ENCODE measurements at regions not wholly inside any gene's neighbourhood (a gene's known extent, or its start where the extent isn't known, plus 50 kb on each side); places are given as distances from the start of the nearest gene placed in this dataset.

GRCh38 chr18:39743463-39743862 lies 2177.9 kb upstream of the CELF4 start:
- H3K4me3 Mint-ChIP-seq = no peak overlapping the region
- H3K9me3 Mint-ChIP-seq = peaks cover 6% of the 10 kb centered on the region
- H3K4me1 Mint-ChIP-seq = no peaks in the 10 kb centered on the region
- no peaks in the 10 kb centered on the region for H3K27me3 Mint-ChIP-seq
- no peak for DNase-seq (ENCODE audit: low spot score in 2 of 2)
- no peak for ATAC-seq (replicated peaks; ENCODE audit: extremely low read depth, poor library complexity, severe bottlenecking)
- H3K36me3 Mint-ChIP-seq (ENCODE audit: insufficient read depth) = peaks cover 3% of the 10 kb centered on the region
- H3K27ac Mint-ChIP-seq (ENCODE audit: low read depth) = no peak overlapping the region

- H3K4me1 Mint-ChIP-seq = no peaks in the 10 kb centered on the region
- H3K4me3 Mint-ChIP-seq = no peak overlapping the region
- H3K27ac Mint-ChIP-seq (ENCODE audit: low read depth) = no peak overlapping the region
- DNase-seq (ENCODE audit: low spot score in 2 of 2) (no peak), ATAC-seq (replicated peaks; ENCODE audit: extremely low read depth, poor library complexity, severe bottlenecking) (no peak)
- no peaks in the 10 kb centered on the region for H3K27me3 Mint-ChIP-seq
- H3K9me3 Mint-ChIP-seq = peaks cover 4% of the 10 kb centered on the region
- peaks cover 2% of the 10 kb centered on the region for H3K36me3 Mint-ChIP-seq (ENCODE audit: insufficient read depth)
These were observed 2176.3 kb upstream of the CELF4 start for GRCh38 chr18:39741755-39742466.

GRCh38 chr18:39737869-39738268 lies 2172.3 kb upstream of the CELF4 start:
- ATAC-seq (replicated peaks; ENCODE audit: extremely low read depth, poor library complexity, severe bottlenecking) (no peak), DNase-seq (ENCODE audit: low spot score in 2 of 2) (no peak)
- Mint-ChIP-seq H3K4me1 (no peaks in the 10 kb centered on the region), H3K27me3 (no peaks in the 10 kb centered on the region), H3K4me3 (no peak overlapping the region), H3K9me3 (peaks cover 9% of the 10 kb centered on the region), H3K27ac (ENCODE audit: low read depth) (no peak overlapping the region), H3K36me3 (ENCODE audit: insufficient read depth) (no peaks in the 10 kb centered on the region)

GRCh38 chr18:39732918-39733317 lies 2167.3 kb upstream of the CELF4 start:
- Mint-ChIP-seq H3K27me3 (no peaks in the 10 kb centered on the region), H3K9me3 (peaks cover 12% of the 10 kb centered on the region), H3K27ac (ENCODE audit: low read depth) (no peak overlapping the region), H3K4me1 (no peaks in the 10 kb centered on the region), H3K36me3 (ENCODE audit: insufficient read depth) (no peaks in the 10 kb centered on the region), H3K4me3 (no peak overlapping the region)
- no peak for ATAC-seq (replicated peaks; ENCODE audit: extremely low read depth, poor library complexity, severe bottlenecking)
- DNase-seq (ENCODE audit: low spot score in 2 of 2) = no peak

GRCh38 chr18:39730606-39731005 lies 2165.0 kb upstream of the CELF4 start:
- no peaks in the 10 kb centered on the region for H3K27me3 Mint-ChIP-seq
- no peaks in the 10 kb centered on the region for H3K36me3 Mint-ChIP-seq (ENCODE audit: insufficient read depth)
- ATAC-seq (replicated peaks; ENCODE audit: extremely low read depth, poor library complexity, severe bottlenecking) (no peak), DNase-seq (ENCODE audit: low spot score in 2 of 2) (no peak)
- no peaks in the 10 kb centered on the region for H3K4me1 Mint-ChIP-seq
- peaks cover 12% of the 10 kb centered on the region for H3K9me3 Mint-ChIP-seq
- H3K27ac Mint-ChIP-seq (ENCODE audit: low read depth) = no peak overlapping the region
- H3K4me3 Mint-ChIP-seq = no peak overlapping the region

GRCh38 chr18:39724652-39725051 lies 2159.1 kb upstream of the CELF4 start:
- no peak for DNase-seq (ENCODE audit: low spot score in 2 of 2)
- no peak for ATAC-seq (replicated peaks; ENCODE audit: extremely low read depth, poor library complexity, severe bottlenecking)
- no peaks in the 10 kb centered on the region for H3K4me1 Mint-ChIP-seq
- H3K9me3 Mint-ChIP-seq = peaks cover 8% of the 10 kb centered on the region
- H3K4me3 Mint-ChIP-seq = no peak overlapping the region
- no peak overlapping the region for H3K27ac Mint-ChIP-seq (ENCODE audit: low read depth)
- no peaks in the 10 kb centered on the region for H3K27me3 Mint-ChIP-seq
- H3K36me3 Mint-ChIP-seq (ENCODE audit: insufficient read depth) = no peaks in the 10 kb centered on the region

- H3K9me3 Mint-ChIP-seq = peaks cover 15% of the 10 kb centered on the region
- DNase-seq (ENCODE audit: low spot score in 2 of 2) = no peak
- H3K27me3 Mint-ChIP-seq = no peaks in the 10 kb centered on the region
- no peaks in the 10 kb centered on the region for H3K4me1 Mint-ChIP-seq
- ATAC-seq (replicated peaks; ENCODE audit: extremely low read depth, poor library complexity, severe bottlenecking) = no peak
- H3K27ac Mint-ChIP-seq (ENCODE audit: low read depth) = no peak overlapping the region
- H3K4me3 Mint-ChIP-seq = no peak overlapping the region
- H3K36me3 Mint-ChIP-seq (ENCODE audit: insufficient read depth) = no peaks in the 10 kb centered on the region
These were observed 2156.1 kb upstream of the CELF4 start for GRCh38 chr18:39721712-39722111.

GRCh38 chr18:39713961-39714360 lies 2148.4 kb upstream of the CELF4 start:
- peaks cover 13% of the 10 kb centered on the region for H3K9me3 Mint-ChIP-seq
- H3K36me3 Mint-ChIP-seq (ENCODE audit: insufficient read depth) = no peaks in the 10 kb centered on the region
- no peaks in the 10 kb centered on the region for H3K4me1 Mint-ChIP-seq
- H3K27me3 Mint-ChIP-seq = no peaks in the 10 kb centered on the region
- no peak for ATAC-seq (replicated peaks; ENCODE audit: extremely low read depth, poor library complexity, severe bottlenecking)
- H3K27ac Mint-ChIP-seq (ENCODE audit: low read depth) = no peak overlapping the region
- no peak for DNase-seq (ENCODE audit: low spot score in 2 of 2)
- no peak overlapping the region for H3K4me3 Mint-ChIP-seq

GRCh38 chr18:39711701-39712100 lies 2146.1 kb upstream of the CELF4 start:
- Mint-ChIP-seq H3K27ac (ENCODE audit: low read depth) (no peak overlapping the region), H3K4me3 (no peak overlapping the region), H3K27me3 (no peaks in the 10 kb centered on the region), H3K36me3 (ENCODE audit: insufficient read depth) (peaks cover 2% of the 10 kb centered on the region), H3K4me1 (no peaks in the 10 kb centered on the region), H3K9me3 (peaks cover 18% of the 10 kb centered on the region)
- DNase-seq (ENCODE audit: low spot score in 2 of 2) = no peak
- no peak for ATAC-seq (replicated peaks; ENCODE audit: extremely low read depth, poor library complexity, severe bottlenecking)

- ATAC-seq (replicated peaks; ENCODE audit: extremely low read depth, poor library complexity, severe bottlenecking) (no peak), DNase-seq (ENCODE audit: low spot score in 2 of 2) (no peak)
- Mint-ChIP-seq H3K27ac (ENCODE audit: low read depth) (no peak overlapping the region), H3K4me3 (no peak overlapping the region), H3K27me3 (no peaks in the 10 kb centered on the region), H3K4me1 (no peaks in the 10 kb centered on the region), H3K9me3 (peaks cover 24% of the 10 kb centered on the region), H3K36me3 (ENCODE audit: insufficient read depth) (peaks cover 2% of the 10 kb centered on the region)
These were observed 2139.8 kb upstream of the CELF4 start for GRCh38 chr18:39705362-39705761.

GRCh38 chr18:39702888-39703287 lies 2137.3 kb upstream of the CELF4 start:
- H3K36me3 Mint-ChIP-seq (ENCODE audit: insufficient read depth) = no peaks in the 10 kb centered on the region
- no peak overlapping the region for H3K27ac Mint-ChIP-seq (ENCODE audit: low read depth)
- no peak for DNase-seq (ENCODE audit: low spot score in 2 of 2)
- no peak for ATAC-seq (replicated peaks; ENCODE audit: extremely low read depth, poor library complexity, severe bottlenecking)
- no peak overlapping the region for H3K4me3 Mint-ChIP-seq
- no peaks in the 10 kb centered on the region for H3K4me1 Mint-ChIP-seq
- peaks cover 23% of the 10 kb centered on the region for H3K9me3 Mint-ChIP-seq
- no peaks in the 10 kb centered on the region for H3K27me3 Mint-ChIP-seq

GRCh38 chr18:39701839-39702238 lies 2136.2 kb upstream of the CELF4 start:
- Mint-ChIP-seq H3K4me1 (no peaks in the 10 kb centered on the region), H3K27me3 (no peaks in the 10 kb centered on the region), H3K9me3 (peaks cover 22% of the 10 kb centered on the region), H3K36me3 (ENCODE audit: insufficient read depth) (no peaks in the 10 kb centered on the region), H3K27ac (ENCODE audit: low read depth) (no peak overlapping the region), H3K4me3 (no peak overlapping the region)
- ATAC-seq (replicated peaks; ENCODE audit: extremely low read depth, poor library complexity, severe bottlenecking) = no peak
- no peak for DNase-seq (ENCODE audit: low spot score in 2 of 2)

GRCh38 chr18:39701055-39701783 lies 2135.6 kb upstream of the CELF4 start:
- Mint-ChIP-seq H3K27ac (ENCODE audit: low read depth) (no peak overlapping the region), H3K36me3 (ENCODE audit: insufficient read depth) (no peaks in the 10 kb centered on the region), H3K27me3 (no peaks in the 10 kb centered on the region), H3K4me3 (no peak overlapping the region), H3K4me1 (no peaks in the 10 kb centered on the region), H3K9me3 (peaks cover 22% of the 10 kb centered on the region)
- ATAC-seq (replicated peaks; ENCODE audit: extremely low read depth, poor library complexity, severe bottlenecking) (no peak), DNase-seq (ENCODE audit: low spot score in 2 of 2) (no peak)

Measured in central memory CD8-positive, alpha-beta T cell (primary cell).